Ovary (tissue), 7 donors: ENCODE measurements at regions not wholly inside any gene's neighbourhood (a gene's known extent, or its start where the extent isn't known, plus 50 kb on each side); places are given as distances from the start of the nearest gene placed in this dataset.

ENCODE experiments used
- DNase-seq, 5 donors: peaks; one replicate each; pipeline ENCODE4 v3.0.0-alpha.2; 2019 to 2020
- H3K27ac ChIP-seq, 2 donors: fragments of 200-600 bp; one replicate each; pipeline versions ENCODE4 v1.5.1 to v1.8.0; 2019 to 2022
- H3K27me3 ChIP-seq: fragments of 200-600 bp; one replicate; pipeline ENCODE4 v1.8.0; 2022
- H3K36me3 ChIP-seq: fragments of 200-600 bp; sonication (generic); one replicate; pipeline ENCODE4 v1.5.1; 2019
- H3K4me1 ChIP-seq: one replicate; pipeline ENCODE4 v1.8.1; 2013; ENCODE audit warnings: mild to moderate bottlenecking, moderate library complexity; ENCODE audit not compliant: insufficient read depth
- H3K4me3 ChIP-seq: fragments of 200-600 bp; sonication (generic); one replicate; pipeline ENCODE4 v1.5.1; 2017
- H3K9me3 ChIP-seq, 2 donors: fragments of 200-600 bp in 1 of 2; sonication (generic) in 1 of 2; one replicate each; pipeline versions ENCODE4 v1.5.1 to v1.8.1; 2013 to 2019; ENCODE audit warnings: mild to moderate bottlenecking in 1 of 2, moderate library complexity in 1 of 2
- CTCF ChIP-seq, 3 donors: fragments of 450-650 bp in 2 of 3; fragments of 200-600 bp in 1 of 3; IDR thresholded peaks; one replicate each; pipeline versions ENCODE4 v1.5.1 to v1.8.0; 2016 to 2022; ENCODE audit warnings: antibody characterized with exemption in 3 of 3, mild to moderate bottlenecking in 1 of 3
- EP300 ChIP-seq: sonication (generic); formaldehyde crosslinking; IDR thresholded peaks from one replicate; pipeline ENCODE4 v1.6.1; 2017; ENCODE audit warnings: antibody characterized with exemption
- POLR2A ChIP-seq: fragments of 450-650 bp; IDR thresholded peaks from one replicate; pipeline ENCODE4 v1.6.1; 2017; ENCODE audit warnings: antibody characterized with exemption, mild to moderate bottlenecking, moderate library complexity
- WGBS, 3 donors: extraction: QIAGEN DNeasy Blood & Tissue Kit in 1 of 3; methylation state at CpG; one replicate each; pipeline versions ENCODE4 v1.1.5 to v1.1.7; 2013 to 2017; 5-methylcytosine and 5-hydroxymethylcytosine counted together
- intact Hi-C, 4 donors: fragments of 100-400 bp; cut with DNase I; formaldehyde crosslinking; loops; one replicate each; pipeline versions ENCODE4 v1.11.0 to v1.15.1; 2022 to 2023
- donor health status: DM: no; HTN: no; CAD: no; lungs with moderate emphysema.
- donor health status: DM: no; HTN: no; CAD: no.
- donor health status: Bipolar disorder and iron deficiency.
- donor health status: DM: no; HTN: no; CAD: no.
- donor health status: DM: yes; HTN: yes; CAD: no.

GRCh38 chr19:31170046-31170445 lies 179.2 kb downstream of the TSHZ3 start:
- H3K4me3 ChIP-seq: no peak overlapping the region
- TF ChIP-seq EP300 (no peak), POLR2A (no peak), CTCF (IDR thresholded peaks at IDR 0.05) (no peak)
- H3K36me3 ChIP-seq: no peaks in the 10 kb centered on the region
- no peaks in the 10 kb centered on the region for H3K4me1 ChIP-seq
- no peaks in the 10 kb centered on the region for H3K9me3 ChIP-seq
- no peak overlapping the region for H3K27ac ChIP-seq
- no peaks in the 10 kb centered on the region for H3K27me3 ChIP-seq
- DNase-seq: no peak
- intact Hi-C loops: no loop called here
- WGBS, 3 donors: 90 to 94% (median 92%) methylated on average over 2 of the region's 2 CpGs

- H3K27me3 ChIP-seq: no peaks in the 10 kb centered on the region
- WGBS, 3 donors: 79 to 92% (median 88%) methylated on average over 8 of the region's 8 CpGs
- no peak overlapping the region for H3K27ac ChIP-seq
- H3K9me3 ChIP-seq: no peaks in the 10 kb centered on the region
- no peaks in the 10 kb centered on the region for H3K36me3 ChIP-seq
- no peak for DNase-seq
- H3K4me1 ChIP-seq: no peaks in the 10 kb centered on the region
- intact Hi-C loops: no loop called here
- TF ChIP-seq CTCF (IDR thresholded peaks at IDR 0.05) (no peak), EP300 (no peak), POLR2A (no peak)
- no peak overlapping the region for H3K4me3 ChIP-seq
Observed at GRCh38 chr19:31168106-31168625, 181.1 kb downstream of the TSHZ3 start.

- DNase-seq: no peak
- Histone ChIP-seq H3K4me1 (no peaks in the 10 kb centered on the region), H3K9me3 (no peaks in the 10 kb centered on the region), H3K27me3 (no peaks in the 10 kb centered on the region), H3K27ac (no peak overlapping the region), H3K36me3 (no peaks in the 10 kb centered on the region), H3K4me3 (no peak overlapping the region)
- TF ChIP-seq EP300 (no peak), POLR2A (no peak), CTCF (IDR thresholded peaks at IDR 0.05) (no peak)
- 71 to 78% (median 71%) methylated on average over 8 of the region's 8 CpGs for WGBS, 3 donors
- intact Hi-C loops: no loop called here
Observed at GRCh38 chr19:31167690-31168089, 181.5 kb downstream of the TSHZ3 start.

- no peaks in the 10 kb centered on the region for H3K27me3 ChIP-seq
- intact Hi-C loops: no loop called here
- no peak overlapping the region for H3K4me3 ChIP-seq
- no peak overlapping the region for H3K27ac ChIP-seq
- H3K36me3 ChIP-seq: no peaks in the 10 kb centered on the region
- DNase-seq: no peak
- no peaks in the 10 kb centered on the region for H3K9me3 ChIP-seq
- TF ChIP-seq EP300 (no peak), POLR2A (no peak), CTCF (IDR thresholded peaks at IDR 0.05) (no peak)
- H3K4me1 ChIP-seq: no peaks in the 10 kb centered on the region
- 63 to 75% (median 68%) methylated on average over 2 of the region's 2 CpGs for WGBS, 3 donors
Observed at GRCh38 chr19:31166206-31166605, 183.0 kb downstream of the TSHZ3 start.
